RWPE2 (cell line): ENCODE measurements at regions not wholly inside any gene's neighbourhood (a gene's known extent, or its start where the extent isn't known, plus 50 kb on each side); places are given as distances from the start of the nearest gene placed in this dataset.
A peak's percentile ranks its signal among the peaks of the same experiment; 100 is the strongest.

Experiments used
- ATAC-seq: fragments of 200-7000 bp; cut with Tn5 transposase; 3 replicates; pipeline ENCODE4 v1.9.1; 2021; ENCODE audit warnings: low read depth
- DNase-seq: peaks from one replicate; pipeline ENCODE4 v3.0.0-alpha.2; 2020; ENCODE audit warnings: low spot score
- H3K27ac ChIP-seq: fragments of 450-650 bp; 2 replicates; pipeline ENCODE4 v1.5.1; 2017; ENCODE audit warnings: mild to moderate bottlenecking; ENCODE audit not compliant: poor library complexity, severe bottlenecking
- H3K27me3 ChIP-seq: fragments of 250-450 bp; sonication (Bioruptor Pico); 2 replicates; pipeline ENCODE4 v1.5.1; 2021; ENCODE audit warnings: mild to moderate bottlenecking, moderate library complexity; ENCODE audit not compliant: insufficient read depth, poor library complexity, severe bottlenecking
- H3K36me3 ChIP-seq: fragments of 250-450 bp; sonication (Bioruptor Pico); 2 replicates; pipeline ENCODE4 v1.5.1; 2020; ENCODE audit warnings: low read depth, mild to moderate bottlenecking, moderate library complexity
- H3K4me1 ChIP-seq: fragments of 250-450 bp; sonication (Bioruptor Pico); 2 replicates; pipeline ENCODE4 v1.5.1; 2021; ENCODE audit warnings: mild to moderate bottlenecking, moderate library complexity; ENCODE audit not compliant: insufficient read depth, poor library complexity, severe bottlenecking
- H3K4me3 ChIP-seq: fragments of 250-450 bp; sonication (Bioruptor Pico); 2 replicates; pipeline ENCODE4 v1.5.1; 2021; ENCODE audit warnings: mild to moderate bottlenecking, moderate library complexity; ENCODE audit not compliant: severe bottlenecking
- H3K9me3 ChIP-seq: fragments of 250-450 bp; sonication (Bioruptor Pico); 2 replicates; pipeline ENCODE4 v1.5.1; 2021; ENCODE audit warnings: mild to moderate bottlenecking, moderate library complexity; ENCODE audit not compliant: severe bottlenecking
- CTCF ChIP-seq: fragments of 450-650 bp; IDR thresholded peaks from one replicate; pipeline ENCODE4 v1.5.1; 2017; ENCODE audit warnings: mild to moderate bottlenecking, moderate library complexity; ENCODE audit not compliant: poor library complexity, severe bottlenecking

GRCh38 chr2:142672698-142673097 lies 204.8 kb upstream of the KYNU start:
- Histone ChIP-seq H3K4me1 (peaks cover 4% of the 10 kb centered on the region), H3K4me3 (no peak overlapping the region), H3K9me3 (no peaks in the 10 kb centered on the region), H3K27me3 (no peaks in the 10 kb centered on the region), H3K27ac (no peak overlapping the region), H3K36me3 (no peaks in the 10 kb centered on the region)
- no peak for DNase-seq
- TF ChIP-seq CTCF: no peak
- ATAC-seq: no peak

GRCh38 chr2:142670362-142670761 lies 207.1 kb upstream of the KYNU start:
- Histone ChIP-seq H3K4me1 (peaks cover 4% of the 10 kb centered on the region), H3K27ac (no peak overlapping the region), H3K36me3 (no peaks in the 10 kb centered on the region), H3K4me3 (no peak overlapping the region), H3K9me3 (no peaks in the 10 kb centered on the region), H3K27me3 (no peaks in the 10 kb centered on the region)
- ATAC-seq (no peak), DNase-seq (no peak)
- TF ChIP-seq CTCF: no peak

GRCh38 chr2:142668420-142668819 lies 209.0 kb upstream of the KYNU start:
- Histone ChIP-seq H3K4me3 (no peak overlapping the region), H3K9me3 (no peaks in the 10 kb centered on the region), H3K27me3 (no peaks in the 10 kb centered on the region), H3K36me3 (no peaks in the 10 kb centered on the region), H3K27ac (no peak overlapping the region), H3K4me1 (peaks cover 4% of the 10 kb centered on the region)
- no peak for DNase-seq
- peak; percentile 61; the same call in 2 of the 3 replicates for ATAC-seq
- no peak for TF ChIP-seq CTCF

DNA sequence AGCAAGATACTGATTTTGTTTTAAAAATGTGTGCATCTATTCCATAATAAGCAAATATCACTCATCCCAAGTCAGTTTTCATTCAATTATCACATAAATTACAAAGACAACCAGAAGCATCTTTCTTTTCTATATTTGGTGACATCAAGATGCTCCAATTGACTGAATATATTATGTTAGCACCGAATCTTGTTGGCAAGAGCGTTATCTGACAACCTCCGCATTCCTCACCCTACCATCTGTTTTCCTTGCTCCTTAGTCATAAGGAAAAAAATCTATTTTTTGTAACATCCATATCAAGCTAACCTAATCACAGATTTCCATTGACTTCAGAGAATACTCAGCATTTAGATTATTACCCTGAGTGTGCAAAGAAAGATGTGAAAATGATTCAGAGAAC lies 212.2 kb upstream of the KYNU start:
- Histone ChIP-seq H3K27me3 (no peaks in the 10 kb centered on the region), H3K4me3 (no peak overlapping the region), H3K4me1 (peaks cover 4% of the 10 kb centered on the region), H3K27ac (no peak overlapping the region), H3K9me3 (no peaks in the 10 kb centered on the region), H3K36me3 (no peaks in the 10 kb centered on the region)
- ATAC-seq (no peak), DNase-seq (no peak)
- no peak for TF ChIP-seq CTCF

- no peak overlapping the region for H3K4me3 ChIP-seq
- no peak for DNase-seq
- H3K27ac ChIP-seq: no peak overlapping the region
- no peak for ATAC-seq
- no peaks in the 10 kb centered on the region for H3K27me3 ChIP-seq
- no peaks in the 10 kb centered on the region for H3K9me3 ChIP-seq
- H3K4me1 ChIP-seq: no peaks in the 10 kb centered on the region
- H3K36me3 ChIP-seq: no peaks in the 10 kb centered on the region
- TF ChIP-seq CTCF: no peak
Measured at GRCh38 chr2:142650601-142651000, 226.9 kb upstream of the KYNU start.
